ENCODE measurements at regions not wholly inside any gene's neighbourhood (a gene's known extent, or its start where the extent isn't known, plus 50 kb on each side); places are given as distances from the start of the nearest gene placed in this dataset.

DNA sequence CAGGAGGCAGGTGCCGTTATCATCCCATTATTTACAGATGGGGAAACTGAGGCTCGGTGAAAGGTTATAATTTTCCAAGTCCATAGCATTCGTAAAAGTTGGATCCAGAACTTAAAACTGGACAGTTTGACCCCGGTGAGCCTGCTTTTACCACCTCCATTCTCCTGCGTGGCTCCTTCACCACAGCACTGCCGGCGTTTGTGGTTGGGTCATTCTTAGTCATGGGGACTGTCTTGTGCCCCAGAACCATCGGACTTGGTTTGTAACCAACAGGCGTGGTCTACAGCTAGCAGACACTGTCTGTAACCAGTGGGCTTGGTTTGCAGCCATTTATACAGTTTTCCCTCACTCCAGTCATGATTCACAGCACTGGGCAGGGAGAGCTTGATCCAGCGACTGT is 511.3 kb downstream of the NPHP4 start:
- 74% methylated on average over 5 of the region's 10 CpGs for WGBS (ENCODE audit: insufficient coverage)
- DNase-seq (no peak), ATAC-seq (replicated peaks in 1 of 4) (no peak)
- Histone ChIP-seq H3K36me3 (ENCODE audit: control insufficient read depth in 2 of 2, extremely low read depth in 1 of 2, insufficient read depth in 1 of 2, low read length in 1 of 2) (no peaks in the 10 kb centered on the region), H3K27me3 (replicated peaks in 1 of 2; ENCODE audit: control insufficient read depth in 2 of 2, extremely low read depth in 1 of 2, insufficient read depth in 2 of 2, low read length in 1 of 2) (peaks cover 0 to 16% of the 10 kb centered on the region in 2 experiments), H3K4me1 (ENCODE audit: control insufficient read depth in 1 of 2, extremely low read depth in 1 of 2, insufficient read depth in 2 of 2, low read length in 2 of 2) (peaks cover 0 to 6% of the 10 kb centered on the region in 2 experiments), H3K27ac (ENCODE audit: low read length) (no peak overlapping the region), H3K9me3 (no peaks in the 10 kb centered on the region), H3K4me3 (ENCODE audit: control insufficient read depth in 1 of 2, extremely low read depth in 1 of 2, low read length in 1 of 2) (no peak overlapping the region)
- no peak overlapping the region for H3K27ac Mint-ChIP-seq
- no peaks in the 10 kb centered on the region for H3K36me3 Mint-ChIP-seq
- no peak overlapping the region for H3K4me3 Mint-ChIP-seq
- peaks cover 0 to 14% of the 10 kb centered on the region in 2 donors for H3K27me3 Mint-ChIP-seq
- ChIA-PET POLR2A (no interaction called here), CTCF (interaction anchor here in 1 of 2 donors (1.1 kb wide), 1 partner anchor 195 kb away, joined by 3 read pairs; no protein-coding TSS in a partner anchor)
- peaks cover 5 to 12% (median 7%) of the 10 kb centered on the region in 3 donors for H3K4me1 Mint-ChIP-seq
- H3K9me3 Mint-ChIP-seq, result no peaks in the 10 kb centered on the region

DNA sequence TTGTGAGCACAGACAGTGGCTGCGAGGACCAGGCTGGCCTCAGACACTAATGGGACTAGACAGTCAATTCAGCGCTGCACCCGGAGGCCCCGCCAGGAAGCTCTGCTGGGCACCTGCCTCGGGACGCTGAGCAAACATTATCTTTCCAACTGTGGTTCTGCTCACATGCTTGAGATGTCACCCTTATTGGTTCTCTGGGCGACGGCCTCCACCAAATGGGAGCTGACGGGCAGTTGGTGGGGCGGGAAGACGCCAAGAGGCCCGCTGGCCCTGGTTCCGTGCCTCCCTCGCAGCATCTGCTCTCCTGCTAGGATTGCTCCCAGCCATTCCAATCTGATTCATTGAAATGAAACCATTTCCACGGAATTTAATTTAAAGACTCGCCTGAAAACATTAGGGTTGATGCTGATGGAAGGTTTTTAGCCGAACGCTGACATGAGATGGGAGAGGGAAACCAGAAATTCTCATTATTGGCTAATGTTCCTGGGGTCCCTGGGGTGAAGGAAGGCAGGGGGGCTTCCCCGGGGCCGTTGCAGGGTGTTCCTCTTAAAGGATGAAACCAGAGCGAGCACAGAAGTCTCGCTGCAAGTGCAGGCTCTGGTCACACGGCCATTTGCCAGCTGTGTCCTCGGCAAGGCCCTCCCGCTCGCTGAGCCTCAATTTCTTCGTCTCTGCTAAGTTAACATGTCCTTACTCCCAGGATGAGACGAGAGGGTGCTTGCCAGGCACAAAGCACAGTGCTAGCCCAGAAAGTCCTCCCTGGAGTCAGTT is 512.2 kb downstream of the NPHP4 start:
- H3K4me1 ChIP-seq (ENCODE audit: control insufficient read depth in 1 of 2, extremely low read depth in 1 of 2, insufficient read depth in 2 of 2, low read length in 2 of 2), result peaks cover 0 to 6% of the 10 kb centered on the region in 2 experiments
- Mint-ChIP-seq H3K27me3 (peaks cover 0 to 13% of the 10 kb centered on the region in 2 donors), H3K9me3 (no peaks in the 10 kb centered on the region), H3K27ac (no peak overlapping the region), H3K4me1 (peaks cover 5 to 12% (median 7%) of the 10 kb centered on the region in 3 donors), H3K36me3 (no peaks in the 10 kb centered on the region), H3K4me3 (no peak overlapping the region)
- no peak overlapping the region for H3K27ac ChIP-seq (ENCODE audit: low read length)
- POLR2A ChIA-PET, result no interaction called here
- H3K4me3 ChIP-seq (ENCODE audit: control insufficient read depth in 1 of 2, extremely low read depth in 1 of 2, low read length in 1 of 2), result no peak overlapping the region
- no peaks in the 10 kb centered on the region for H3K9me3 ChIP-seq
- ATAC-seq (replicated peaks in 1 of 4), result no peak
- CTCF ChIA-PET, result no interaction called here
- H3K36me3 ChIP-seq (ENCODE audit: control insufficient read depth in 2 of 2, extremely low read depth in 1 of 2, insufficient read depth in 1 of 2, low read length in 1 of 2), result no peaks in the 10 kb centered on the region
- DNase-seq, result no peak
- WGBS (ENCODE audit: insufficient coverage), result 84% methylated on average over 25 of the region's 28 CpGs
- H3K27me3 ChIP-seq (replicated peaks in 1 of 2; ENCODE audit: control insufficient read depth in 2 of 2, extremely low read depth in 1 of 2, insufficient read depth in 2 of 2, low read length in 1 of 2), result peaks cover 0 to 9% of the 10 kb centered on the region in 2 experiments

DNA sequence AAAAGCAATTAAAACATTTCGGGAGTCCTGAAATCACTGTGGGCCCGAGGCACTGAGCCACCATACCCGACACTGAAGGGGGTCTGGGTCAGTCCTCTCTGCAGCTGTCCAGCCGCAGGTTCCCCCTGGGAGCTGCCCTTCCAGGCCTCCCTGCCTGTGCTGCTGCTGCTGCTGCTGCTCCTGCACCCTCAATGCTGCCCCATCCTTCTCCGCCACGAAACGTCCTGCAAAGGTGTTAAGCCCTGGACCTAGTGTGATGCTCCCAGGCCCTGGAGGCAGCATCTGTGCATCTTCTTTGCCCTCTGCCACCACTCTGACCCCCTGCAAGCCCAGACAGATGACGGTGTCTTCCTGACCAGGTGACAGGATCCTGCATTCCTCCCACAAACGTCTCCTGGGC is 513.3 kb downstream of the NPHP4 start:
- WGBS (ENCODE audit: insufficient coverage), result 83% methylated on average over 7 of the region's 9 CpGs
- H3K27ac Mint-ChIP-seq, result no peak overlapping the region

DNA sequence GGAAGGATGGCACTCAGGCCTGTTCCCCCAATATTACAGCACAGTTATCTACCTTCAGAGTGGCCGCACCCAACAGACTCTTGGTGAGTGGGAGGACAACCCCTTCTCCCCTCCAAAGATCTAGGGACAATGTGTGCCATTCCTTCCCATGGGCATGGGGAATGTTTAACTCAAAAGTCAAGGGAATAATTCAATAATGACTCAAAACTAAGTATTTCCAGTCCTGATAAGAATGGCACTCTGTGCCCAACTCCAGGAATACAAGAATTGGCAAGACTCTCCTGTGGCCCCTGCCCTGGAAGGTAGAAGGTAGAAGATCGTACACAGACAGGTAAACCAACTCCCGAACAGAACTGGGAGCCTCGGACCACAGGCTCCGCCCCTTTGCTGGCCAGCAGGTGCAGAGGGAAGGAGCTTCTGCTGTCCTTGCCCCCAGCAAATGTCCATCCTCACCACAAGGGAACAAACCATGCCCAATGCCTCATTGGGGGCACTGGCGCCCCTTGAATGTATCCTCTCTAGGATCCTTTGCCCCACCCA is 514.0 kb downstream of the NPHP4 start:
- Histone ChIP-seq H3K27ac (ENCODE audit: low read length) (no peak overlapping the region), H3K4me1 (ENCODE audit: control insufficient read depth in 1 of 2, extremely low read depth in 1 of 2, insufficient read depth in 2 of 2, low read length in 2 of 2) (peaks cover 0 to 6% of the 10 kb centered on the region in 2 experiments), H3K4me3 (ENCODE audit: control insufficient read depth in 1 of 2, extremely low read depth in 1 of 2, low read length in 1 of 2) (no peak overlapping the region), H3K27me3 (replicated peaks in 1 of 2; ENCODE audit: control insufficient read depth in 2 of 2, extremely low read depth in 1 of 2, insufficient read depth in 2 of 2, low read length in 1 of 2) (peaks cover 0 to 4% of the 10 kb centered on the region in 2 experiments), H3K36me3 (ENCODE audit: control insufficient read depth in 2 of 2, extremely low read depth in 1 of 2, insufficient read depth in 1 of 2, low read length in 1 of 2) (no peaks in the 10 kb centered on the region), H3K9me3 (no peaks in the 10 kb centered on the region)
- DNase-seq, result no peak
- peaks cover 0 to 11% of the 10 kb centered on the region in 2 donors for H3K27me3 Mint-ChIP-seq
- H3K27ac Mint-ChIP-seq, result no peak overlapping the region
- 63% methylated on average over 4 of the region's 6 CpGs for WGBS (ENCODE audit: insufficient coverage)
- H3K36me3 Mint-ChIP-seq, result no peaks in the 10 kb centered on the region
- ATAC-seq (replicated peaks in 1 of 4), result no peak
- H3K9me3 Mint-ChIP-seq, result no peaks in the 10 kb centered on the region
- POLR2A ChIA-PET, result no interaction called here
- H3K4me1 Mint-ChIP-seq, result peaks cover 5 to 12% (median 7%) of the 10 kb centered on the region in 3 donors
- CTCF ChIA-PET, result no interaction called here
- no peak overlapping the region for H3K4me3 Mint-ChIP-seq

More for the DNA sequence above, 513.3 kb downstream of the NPHP4 start:
- no peak overlapping the region for H3K27ac ChIP-seq (ENCODE audit: low read length)
- CTCF ChIA-PET, result no interaction called here
- no peak overlapping the region for H3K4me3 Mint-ChIP-seq
- no peak overlapping the region for H3K4me3 ChIP-seq (ENCODE audit: control insufficient read depth in 1 of 2, extremely low read depth in 1 of 2, low read length in 1 of 2)
- H3K9me3 ChIP-seq, result no peaks in the 10 kb centered on the region
- H3K27me3 Mint-ChIP-seq, result peaks cover 0 to 11% of the 10 kb centered on the region in 2 donors
- H3K36me3 Mint-ChIP-seq, result no peaks in the 10 kb centered on the region
- no peaks in the 10 kb centered on the region for H3K36me3 ChIP-seq (ENCODE audit: control insufficient read depth in 2 of 2, extremely low read depth in 1 of 2, insufficient read depth in 1 of 2, low read length in 1 of 2)
- no peaks in the 10 kb centered on the region for H3K9me3 Mint-ChIP-seq
- ATAC-seq (replicated peaks in 1 of 4), result no peak
- peaks cover 5 to 12% (median 7%) of the 10 kb centered on the region in 3 donors for H3K4me1 Mint-ChIP-seq
- H3K4me1 ChIP-seq (ENCODE audit: control insufficient read depth in 1 of 2, extremely low read depth in 1 of 2, insufficient read depth in 2 of 2, low read length in 2 of 2), result peaks cover 0 to 6% of the 10 kb centered on the region in 2 experiments
- DNase-seq, result no peak
- H3K27me3 ChIP-seq (replicated peaks in 1 of 2; ENCODE audit: control insufficient read depth in 2 of 2, extremely low read depth in 1 of 2, insufficient read depth in 2 of 2, low read length in 1 of 2), result peaks cover 0 to 2% of the 10 kb centered on the region in 2 experiments
- POLR2A ChIA-PET, result no interaction called here

DNA sequence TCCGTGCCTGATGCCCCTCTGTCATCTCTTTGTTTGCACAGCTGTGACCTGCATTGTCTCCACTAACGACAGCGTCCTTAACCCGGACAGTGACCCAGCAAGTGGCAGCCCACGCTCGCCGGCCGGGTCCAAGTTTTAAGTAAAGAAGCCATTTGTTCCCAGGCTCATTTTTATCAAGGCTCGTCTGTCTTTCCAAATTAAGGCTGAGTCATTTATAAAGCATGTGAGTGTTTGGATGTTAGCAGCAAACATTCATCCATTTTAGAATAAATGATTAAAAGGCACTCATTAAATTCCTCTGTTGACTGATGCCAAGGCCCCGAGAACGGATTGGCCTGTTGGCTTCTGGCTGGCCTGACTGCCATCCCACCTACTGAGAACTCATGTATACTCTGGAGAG is 514.5 kb downstream of the NPHP4 start:
- CTCF ChIA-PET, result no interaction called here
- H3K27ac Mint-ChIP-seq, result no peak overlapping the region
- no peak overlapping the region for H3K27ac ChIP-seq (ENCODE audit: low read length)
- peaks cover 0 to 9% of the 10 kb centered on the region in 2 experiments for H3K27me3 ChIP-seq (replicated peaks in 1 of 2; ENCODE audit: control insufficient read depth in 2 of 2, extremely low read depth in 1 of 2, insufficient read depth in 2 of 2, low read length in 1 of 2)
- DNase-seq (no peak), ATAC-seq (replicated peaks in 1 of 4) (no peak)
- H3K4me3 ChIP-seq (ENCODE audit: control insufficient read depth in 1 of 2, extremely low read depth in 1 of 2, low read length in 1 of 2), result no peak overlapping the region
- peaks cover 0 to 11% of the 10 kb centered on the region in 2 donors for H3K27me3 Mint-ChIP-seq
- no peaks in the 10 kb centered on the region for H3K9me3 ChIP-seq
- H3K9me3 Mint-ChIP-seq, result no peaks in the 10 kb centered on the region
- H3K4me3 Mint-ChIP-seq, result no peak overlapping the region
- H3K4me1 Mint-ChIP-seq, result peaks cover 5 to 9% (median 7%) of the 10 kb centered on the region in 3 donors
- no peaks in the 10 kb centered on the region for H3K36me3 ChIP-seq (ENCODE audit: control insufficient read depth in 2 of 2, extremely low read depth in 1 of 2, insufficient read depth in 1 of 2, low read length in 1 of 2)
- WGBS (ENCODE audit: insufficient coverage), result 88% methylated on average over 8 of the region's 11 CpGs
- H3K36me3 Mint-ChIP-seq, result no peaks in the 10 kb centered on the region
- H3K4me1 ChIP-seq (ENCODE audit: control insufficient read depth in 1 of 2, extremely low read depth in 1 of 2, insufficient read depth in 2 of 2, low read length in 2 of 2), result peaks cover 0 to 6% of the 10 kb centered on the region in 2 experiments
- POLR2A ChIA-PET, result no interaction called here

DNA sequence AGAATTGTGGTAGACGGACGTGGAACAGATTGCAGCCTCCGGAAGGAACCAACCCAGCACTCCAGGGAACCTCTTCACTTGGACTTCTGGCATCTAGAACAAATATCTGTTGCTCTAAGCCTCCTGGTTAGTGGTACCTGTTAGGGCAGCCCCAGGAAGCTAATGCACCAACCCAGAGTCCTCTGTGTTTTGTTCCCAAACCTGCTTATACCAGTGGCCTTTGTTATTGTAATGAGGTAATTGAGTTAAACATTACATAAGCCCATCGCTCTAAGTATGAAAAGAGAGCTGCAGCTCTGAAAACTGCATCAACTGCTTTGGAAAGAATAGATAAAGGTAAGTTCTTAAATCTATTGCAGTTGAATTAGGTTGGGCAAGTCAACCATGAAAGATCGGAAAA is 516.7 kb downstream of the NPHP4 start:
- Mint-ChIP-seq H3K36me3 (no peaks in the 10 kb centered on the region), H3K27me3 (peaks cover 0 to 11% of the 10 kb centered on the region in 2 donors), H3K4me1 (no peaks in the 10 kb centered on the region), H3K4me3 (no peak overlapping the region), H3K9me3 (no peaks in the 10 kb centered on the region), H3K27ac (no peak overlapping the region)
- CTCF ChIA-PET, result no interaction called here
- no peak overlapping the region for H3K27ac ChIP-seq (ENCODE audit: low read length)
- H3K9me3 ChIP-seq, result no peaks in the 10 kb centered on the region
- no peak overlapping the region for H3K4me3 ChIP-seq (ENCODE audit: control insufficient read depth in 1 of 2, extremely low read depth in 1 of 2, low read length in 1 of 2)
- no peaks in the 10 kb centered on the region for H3K4me1 ChIP-seq (ENCODE audit: control insufficient read depth in 1 of 2, extremely low read depth in 1 of 2, insufficient read depth in 2 of 2, low read length in 2 of 2)
- ATAC-seq (replicated peaks in 1 of 4), result no peak
- no peak for DNase-seq
- 91% methylated on average over 3 of the region's 5 CpGs for WGBS (ENCODE audit: insufficient coverage)
- no peaks in the 10 kb centered on the region for H3K36me3 ChIP-seq (ENCODE audit: control insufficient read depth in 2 of 2, extremely low read depth in 1 of 2, insufficient read depth in 1 of 2, low read length in 1 of 2)
- peaks cover 0 to 7% of the 10 kb centered on the region in 2 experiments for H3K27me3 ChIP-seq (replicated peaks in 1 of 2; ENCODE audit: control insufficient read depth in 2 of 2, extremely low read depth in 1 of 2, insufficient read depth in 2 of 2, low read length in 1 of 2)
- POLR2A ChIA-PET, result no interaction called here
